NB4 (cell line): ENCODE measurements at regions not wholly inside any gene's neighbourhood (a gene's known extent, or its start where the extent isn't known, plus 50 kb on each side); places are given as distances from the start of the nearest gene placed in this dataset.

ENCODE experiments used
- POLR2A ChIP-seq: IDR thresholded peaks from 2 replicates; pipeline ENCODE4 v1.6.1; 2011; ENCODE audit warnings: mild to moderate bottlenecking; ENCODE audit not compliant: insufficient read length; ENCODE audit errors: extremely low read depth
- TF ChIP-seq, protein P1 (sequence below): IDR thresholded peaks from one replicate; pipeline ENCODE4 v1.5.1; 2012; ENCODE audit warnings: low read depth, low read length
- TF ChIP-seq, protein P2 (sequence below): IDR thresholded peaks from 2 replicates; pipeline ENCODE4 v1.6.1; 2011; ENCODE audit warnings: low read depth, low read length

GRCh38 chr1:101307985-101308689 lies 71.3 kb downstream of the S1PR1 start:
- TF ChIP-seq, protein P1, sequence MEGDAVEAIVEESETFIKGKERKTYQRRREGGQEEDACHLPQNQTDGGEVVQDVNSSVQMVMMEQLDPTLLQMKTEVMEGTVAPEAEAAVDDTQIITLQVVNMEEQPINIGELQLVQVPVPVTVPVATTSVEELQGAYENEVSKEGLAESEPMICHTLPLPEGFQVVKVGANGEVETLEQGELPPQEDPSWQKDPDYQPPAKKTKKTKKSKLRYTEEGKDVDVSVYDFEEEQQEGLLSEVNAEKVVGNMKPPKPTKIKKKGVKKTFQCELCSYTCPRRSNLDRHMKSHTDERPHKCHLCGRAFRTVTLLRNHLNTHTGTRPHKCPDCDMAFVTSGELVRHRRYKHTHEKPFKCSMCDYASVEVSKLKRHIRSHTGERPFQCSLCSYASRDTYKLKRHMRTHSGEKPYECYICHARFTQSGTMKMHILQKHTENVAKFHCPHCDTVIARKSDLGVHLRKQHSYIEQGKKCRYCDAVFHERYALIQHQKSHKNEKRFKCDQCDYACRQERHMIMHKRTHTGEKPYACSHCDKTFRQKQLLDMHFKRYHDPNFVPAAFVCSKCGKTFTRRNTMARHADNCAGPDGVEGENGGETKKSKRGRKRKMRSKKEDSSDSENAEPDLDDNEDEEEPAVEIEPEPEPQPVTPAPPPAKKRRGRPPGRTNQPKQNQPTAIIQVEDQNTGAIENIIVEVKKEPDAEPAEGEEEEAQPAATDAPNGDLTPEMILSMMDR: no peak
- no peak for TF ChIP-seq POLR2A
- TF ChIP-seq, protein P2, sequence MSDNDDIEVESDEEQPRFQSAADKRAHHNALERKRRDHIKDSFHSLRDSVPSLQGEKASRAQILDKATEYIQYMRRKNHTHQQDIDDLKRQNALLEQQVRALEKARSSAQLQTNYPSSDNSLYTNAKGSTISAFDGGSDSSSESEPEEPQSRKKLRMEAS: no peak
